ENCODE measurements at regions not wholly inside any gene's neighbourhood (a gene's known extent, or its start where the extent isn't known, plus 50 kb on each side); places are given as distances from the start of the nearest gene placed in this dataset.

GRCh38 chr3:117488983-117489382 lies 779.4 kb downstream of the TUSC7 start:
- H3K4me3 ChIP-seq, result no peak overlapping the region
- no peaks in the 10 kb centered on the region for H3K79me2 ChIP-seq (ENCODE audit: control insufficient read depth, insufficient read depth, low read length)
- H3K4me2 ChIP-seq (ENCODE audit: insufficient read depth, low read length), result no peak overlapping the region
- H2AFZ ChIP-seq (ENCODE audit: low read depth, low read length), result no peak overlapping the region
- intact Hi-C loops (cut with micrococcal nuclease) (no loop called here), in situ Hi-C loops (cut with MboI) (no loop called here)
- no peaks in the 10 kb centered on the region for H3K9me1 ChIP-seq (ENCODE audit: control insufficient read depth, insufficient read depth, low read length)
- H3K9ac ChIP-seq (ENCODE audit: insufficient read depth in 1 of 2, low read depth in 2 of 2, low read length in 2 of 2), result no peak overlapping the region
- H3K27ac ChIP-seq (ENCODE audit: extremely low read depth, low read depth, low read length), result no peak overlapping the region
- no peak for TF ChIP-seq ZNF239 (CRISPR knock-in tag; IDR thresholded peaks at IDR 0.05)
- no peak for TF ChIP-seq EGR1 (conservative IDR thresholded peaks at IDR 0.05)
- no peak for TF ChIP-seq PATZ1 (CRISPR knock-in tag; IDR thresholded peaks at IDR 0.05; ENCODE audit: borderline replicate concordance)
- TF ChIP-seq ZNF518B (CRISPR knock-in tag; IDR thresholded peaks at IDR 0.05), result no peak
- TF ChIP-seq ZFP91 (CRISPR knock-in tag; IDR thresholded peaks at IDR 0.05), result no peak
- no peak for TF ChIP-seq MTA1 (IDR thresholded peaks at IDR 0.05; ENCODE audit: borderline replicate concordance)
- no peak for TF ChIP-seq PCBP1 (IDR thresholded peaks at IDR 0.05; ENCODE audit: low read depth, low read length, poor library complexity, severe bottlenecking)
- no peak for TF ChIP-seq TEAD2 (tag; IDR thresholded peaks at IDR 0.05)
- TF ChIP-seq ELF4 (CRISPR knock-in tag; IDR thresholded peaks at IDR 0.05), result no peak
- no peak for TF ChIP-seq ZNF764 (CRISPR knock-in tag; IDR thresholded peaks at IDR 0.05; ENCODE audit: low read depth)
- no peak for TF ChIP-seq ZFPM2 (CRISPR knock-in tag; IDR thresholded peaks at IDR 0.05)
- CTCF ChIA-PET (ENCODE audit: low intra/inter-chr PET ratio), result no interaction called here
- no peaks in the 10 kb centered on the region for H3K9me3 ChIP-seq (replicated peaks; ENCODE audit: control insufficient read depth, insufficient read depth, low read depth, low read length)
- DNase-seq (ENCODE audit: extremely low read depth in 1 of 4, low spot score in 3 of 4) (no peak), FAIRE-seq (no peak), ATAC-seq (no peak)
- no peaks in the 10 kb centered on the region for H4K20me1 ChIP-seq (replicated peaks; ENCODE audit: control insufficient read depth, insufficient read depth, low read length)
- H3K36me3 ChIP-seq (ENCODE audit: control insufficient read depth, insufficient read depth, low read length), result no peaks in the 10 kb centered on the region
- no peaks in the 10 kb centered on the region for H3K27me3 ChIP-seq (ENCODE audit: control insufficient read depth in 2 of 2, insufficient read depth in 2 of 2, low read length in 2 of 2)
- no TSS peak for BruUV-seq (replicated peaks)
- no peaks in the 10 kb centered on the region for H3K4me1 ChIP-seq (replicated peaks in 1 of 2; ENCODE audit: control insufficient read depth in 2 of 2, insufficient read depth in 2 of 2, low read length in 2 of 2)
- POLR2A ChIA-PET, result no interaction called here
- WGBS (ENCODE audit: insufficient coverage, low coverage, missing lambda C conversion rate), result 0% methylated on average over 6 of the region's 7 CpGs

All from K562 (cell line).